ENCODE measurements at regions not wholly inside any gene's neighbourhood (a gene's known extent, or its start where the extent isn't known, plus 50 kb on each side); places are given as distances from the start of the nearest gene placed in this dataset.

GRCh38 chr7:9280088-9280487 is 846.7 kb downstream of the NXPH1 start:
- TF ChIP-seq, protein P1, sequence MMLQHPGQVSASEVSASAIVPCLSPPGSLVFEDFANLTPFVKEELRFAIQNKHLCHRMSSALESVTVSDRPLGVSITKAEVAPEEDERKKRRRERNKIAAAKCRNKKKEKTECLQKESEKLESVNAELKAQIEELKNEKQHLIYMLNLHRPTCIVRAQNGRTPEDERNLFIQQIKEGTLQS (CRISPR knock-in tag; conservative IDR thresholded peaks at IDR 0.05) = no peak
- TF ChIP-seq CTCF (IDR thresholded peaks at IDR 0.05) (no peak), RELA (CRISPR knock-in tag; IDR thresholded peaks at IDR 0.05; ENCODE audit: borderline replicate concordance) (no peak), JUN (CRISPR knock-in tag; IDR thresholded peaks at IDR 0.05) (no peak), SP1 (CRISPR knock-in tag; conservative IDR thresholded peaks at IDR 0.05) (no peak), ATF2 (CRISPR knock-in tag; IDR thresholded peaks at IDR 0.05; ENCODE audit: borderline replicate concordance, low read depth) (no peak), ZNF121 (CRISPR knock-in tag; IDR thresholded peaks at IDR 0.05) (no peak), NR3C1 (CRISPR knock-in tag; conservative IDR thresholded peaks at IDR 0.05; ENCODE audit: low read depth) (no peak), E2F4 (CRISPR knock-in tag; IDR thresholded peaks at IDR 0.05; ENCODE audit: borderline replicate concordance, low read depth) (no peak)
- TF ChIP-seq, protein P2, sequence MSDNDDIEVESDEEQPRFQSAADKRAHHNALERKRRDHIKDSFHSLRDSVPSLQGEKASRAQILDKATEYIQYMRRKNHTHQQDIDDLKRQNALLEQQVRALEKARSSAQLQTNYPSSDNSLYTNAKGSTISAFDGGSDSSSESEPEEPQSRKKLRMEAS (CRISPR knock-in tag; IDR thresholded peaks at IDR 0.05) = no peak
- TF ChIP-seq, protein P3, sequence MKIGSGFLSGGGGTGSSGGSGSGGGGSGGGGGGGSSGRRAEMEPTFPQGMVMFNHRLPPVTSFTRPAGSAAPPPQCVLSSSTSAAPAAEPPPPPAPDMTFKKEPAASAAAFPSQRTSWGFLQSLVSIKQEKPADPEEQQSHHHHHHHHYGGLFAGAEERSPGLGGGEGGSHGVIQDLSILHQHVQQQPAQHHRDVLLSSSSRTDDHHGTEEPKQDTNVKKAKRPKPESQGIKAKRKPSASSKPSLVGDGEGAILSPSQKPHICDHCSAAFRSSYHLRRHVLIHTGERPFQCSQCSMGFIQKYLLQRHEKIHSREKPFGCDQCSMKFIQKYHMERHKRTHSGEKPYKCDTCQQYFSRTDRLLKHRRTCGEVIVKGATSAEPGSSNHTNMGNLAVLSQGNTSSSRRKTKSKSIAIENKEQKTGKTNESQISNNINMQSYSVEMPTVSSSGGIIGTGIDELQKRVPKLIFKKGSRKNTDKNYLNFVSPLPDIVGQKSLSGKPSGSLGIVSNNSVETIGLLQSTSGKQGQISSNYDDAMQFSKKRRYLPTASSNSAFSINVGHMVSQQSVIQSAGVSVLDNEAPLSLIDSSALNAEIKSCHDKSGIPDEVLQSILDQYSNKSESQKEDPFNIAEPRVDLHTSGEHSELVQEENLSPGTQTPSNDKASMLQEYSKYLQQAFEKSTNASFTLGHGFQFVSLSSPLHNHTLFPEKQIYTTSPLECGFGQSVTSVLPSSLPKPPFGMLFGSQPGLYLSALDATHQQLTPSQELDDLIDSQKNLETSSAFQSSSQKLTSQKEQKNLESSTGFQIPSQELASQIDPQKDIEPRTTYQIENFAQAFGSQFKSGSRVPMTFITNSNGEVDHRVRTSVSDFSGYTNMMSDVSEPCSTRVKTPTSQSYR (CRISPR knock-in tag; IDR thresholded peaks at IDR 0.05) = no peak

All from WTC11 (cell line).